ENCODE measurements at regions not wholly inside any gene's neighbourhood (a gene's known extent, or its start where the extent isn't known, plus 50 kb on each side); places are given as distances from the start of the nearest gene placed in this dataset.
A peak's percentile ranks its signal among the peaks of the same experiment; 100 is the strongest.
"Not testable (repeated sequence)": the region's sequence is repeated elsewhere in the genome, so short reads cannot be mapped to it uniquely, and the experiment has no call there.

- DNase-seq, result no peak
Observed at GRCh38 chr18:8995096-8995495, 107.4 kb upstream of the NDUFV2 start.

GRCh38 chr18:8996771-8997432 is 105.6 kb upstream of the NDUFV2 start:
- DNase-seq, result no peak

GRCh38 chr18:8997634-8998033 is 104.9 kb upstream of the NDUFV2 start:
- DNase-seq, result no peak

- peak; percentile 16 for DNase-seq
Observed at GRCh38 chr18:8998481-8999217, 103.8 kb upstream of the NDUFV2 start.

- DNase-seq, result no peak
Observed at GRCh38 chr18:8999872-9000271, 102.6 kb upstream of the NDUFV2 start.

- DNase-seq, result no peak
Observed at GRCh38 chr18:9000733-9001132, 101.8 kb upstream of the NDUFV2 start.

- no peak for DNase-seq
Observed at GRCh38 chr18:9001209-9001608, 101.3 kb upstream of the NDUFV2 start.

GRCh38 chr18:9003406-9004100 is 98.9 kb upstream of the NDUFV2 start:
- no peak for DNase-seq

GRCh38 chr18:9004308-9004707 is 98.2 kb upstream of the NDUFV2 start:
- not testable (repeated sequence) for DNase-seq

- DNase-seq, result not testable (repeated sequence)
Observed at GRCh38 chr18:9007700-9008099, 94.8 kb upstream of the NDUFV2 start.

GRCh38 chr18:9008200-9008708 is 94.2 kb upstream of the NDUFV2 start:
- DNase-seq, result no peak

GRCh38 chr18:9008709-9009635 is 93.5 kb upstream of the NDUFV2 start:
- DNase-seq, result no peak

- DNase-seq, result no peak
Observed at GRCh38 chr18:9009703-9010488, 92.6 kb upstream of the NDUFV2 start.

- DNase-seq, result no peak
Observed at GRCh38 chr18:9011431-9011830, 91.1 kb upstream of the NDUFV2 start.

GRCh38 chr18:9013926-9014373 is 88.5 kb upstream of the NDUFV2 start:
- no peak for DNase-seq

GRCh38 chr18:9015689-9016088 is 86.8 kb upstream of the NDUFV2 start:
- DNase-seq, result no peak

- no peak for DNase-seq
Observed at GRCh38 chr18:9016633-9017166, 85.8 kb upstream of the NDUFV2 start.

- DNase-seq, result no peak
Observed at GRCh38 chr18:9017167-9017904, 85.2 kb upstream of the NDUFV2 start.

GRCh38 chr18:9017905-9018227 is 84.6 kb upstream of the NDUFV2 start:
- DNase-seq, result no peak

- no peak for DNase-seq
Observed at GRCh38 chr18:9019135-9019534, 83.4 kb upstream of the NDUFV2 start.

- no peak for DNase-seq
Observed at GRCh38 chr18:9020221-9020620, 82.3 kb upstream of the NDUFV2 start.
